Choroid plexus epithelial cell (primary cell): ENCODE measurements at regions not wholly inside any gene's neighbourhood (a gene's known extent, or its start where the extent isn't known, plus 50 kb on each side); places are given as distances from the start of the nearest gene placed in this dataset.
"Not testable (repeated sequence)": the region's sequence is repeated elsewhere in the genome, so short reads cannot be mapped to it uniquely, and the experiment has no call there.

ENCODE experiments used
- DNase-seq: peaks from one replicate; pipeline ENCODE4 v3.0.0-alpha.2; 2010; ENCODE audit warnings: low read depth
- H3K4me3 ChIP-seq: 2 replicates; pipeline ENCODE4 v1.5.1; 2011; ENCODE audit warnings: low read depth, mild to moderate bottlenecking, control low read depth, low read length, moderate library complexity
- TF ChIP-seq, protein P1 (sequence below): conservative IDR thresholded peaks from 2 replicates; pipeline ENCODE4 v1.5.1; 2011; ENCODE audit warnings: low read depth, mild to moderate bottlenecking, control low read depth, inconsistent platforms, low read length, moderate library complexity

DNA sequence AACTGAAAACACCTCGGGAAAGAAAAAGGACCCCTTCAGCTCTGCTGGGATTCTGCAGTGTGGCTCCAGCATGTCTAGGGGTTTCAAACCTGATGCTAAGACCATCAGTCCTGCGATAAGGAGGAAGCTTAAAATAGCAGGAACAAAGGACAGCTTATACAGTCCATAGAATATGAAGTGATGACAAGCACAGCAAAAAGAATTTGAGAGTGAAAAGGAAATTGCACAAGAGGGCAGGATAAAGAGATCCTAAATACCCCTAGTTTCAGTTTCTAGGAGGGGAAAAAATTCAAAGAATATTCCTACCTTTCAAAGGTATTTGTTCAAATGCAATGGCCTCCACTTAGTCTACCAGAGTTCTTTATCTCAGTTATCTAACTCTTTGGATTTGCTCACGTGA, 171.4 kb downstream of the TGFB2 start:
- DNase-seq = peak; percentile 64
- no peak overlapping the region for H3K4me3 ChIP-seq
- TF ChIP-seq, protein P1, sequence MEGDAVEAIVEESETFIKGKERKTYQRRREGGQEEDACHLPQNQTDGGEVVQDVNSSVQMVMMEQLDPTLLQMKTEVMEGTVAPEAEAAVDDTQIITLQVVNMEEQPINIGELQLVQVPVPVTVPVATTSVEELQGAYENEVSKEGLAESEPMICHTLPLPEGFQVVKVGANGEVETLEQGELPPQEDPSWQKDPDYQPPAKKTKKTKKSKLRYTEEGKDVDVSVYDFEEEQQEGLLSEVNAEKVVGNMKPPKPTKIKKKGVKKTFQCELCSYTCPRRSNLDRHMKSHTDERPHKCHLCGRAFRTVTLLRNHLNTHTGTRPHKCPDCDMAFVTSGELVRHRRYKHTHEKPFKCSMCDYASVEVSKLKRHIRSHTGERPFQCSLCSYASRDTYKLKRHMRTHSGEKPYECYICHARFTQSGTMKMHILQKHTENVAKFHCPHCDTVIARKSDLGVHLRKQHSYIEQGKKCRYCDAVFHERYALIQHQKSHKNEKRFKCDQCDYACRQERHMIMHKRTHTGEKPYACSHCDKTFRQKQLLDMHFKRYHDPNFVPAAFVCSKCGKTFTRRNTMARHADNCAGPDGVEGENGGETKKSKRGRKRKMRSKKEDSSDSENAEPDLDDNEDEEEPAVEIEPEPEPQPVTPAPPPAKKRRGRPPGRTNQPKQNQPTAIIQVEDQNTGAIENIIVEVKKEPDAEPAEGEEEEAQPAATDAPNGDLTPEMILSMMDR = no peak

DNA sequence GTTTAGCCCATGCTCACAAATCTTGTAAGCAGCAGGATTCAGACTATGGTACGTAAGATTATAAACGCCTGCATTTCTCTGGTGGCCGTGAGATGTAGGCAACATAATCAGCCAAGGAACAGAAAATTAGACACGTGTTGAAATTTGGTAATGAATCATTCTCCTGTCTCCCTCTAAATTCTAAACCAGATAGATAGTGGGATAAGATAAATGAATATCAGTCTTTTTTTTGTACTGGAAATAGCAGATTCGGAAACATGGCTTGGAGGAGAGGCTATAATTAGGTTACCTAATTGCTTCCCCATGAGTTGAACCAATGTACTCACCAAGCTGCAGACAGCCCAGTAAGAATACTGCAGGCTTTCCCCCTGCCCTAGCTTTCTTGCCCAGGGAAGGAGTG, 172.3 kb downstream of the TGFB2 start:
- no peak overlapping the region for H3K4me3 ChIP-seq
- TF ChIP-seq, protein P1 = no peak
- DNase-seq = no peak

DNA sequence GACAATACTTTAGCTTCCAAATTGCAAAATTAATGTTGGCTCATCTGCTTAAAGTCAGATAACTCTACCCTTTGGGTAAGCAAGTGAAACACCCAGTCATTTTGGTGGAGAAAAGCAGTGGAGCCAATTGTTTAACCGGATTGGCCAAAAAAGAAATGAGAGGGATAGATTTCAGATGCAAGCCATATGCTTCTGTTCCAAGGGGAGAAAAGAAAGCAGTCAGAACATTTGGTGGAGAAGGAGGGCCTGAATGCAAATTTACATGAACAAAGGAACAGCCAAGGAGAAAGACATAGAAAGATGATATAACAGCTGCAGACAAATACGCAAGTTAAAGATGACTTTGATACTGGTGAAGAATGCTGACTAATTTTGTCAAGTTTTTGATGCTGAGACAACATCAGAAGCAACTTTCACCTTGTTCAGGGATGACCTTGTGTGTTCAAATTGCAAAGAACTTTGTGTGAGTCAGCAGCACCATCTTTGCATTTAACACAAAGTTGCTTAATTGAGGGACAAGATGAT, 173.1 kb downstream of the TGFB2 start:
- TF ChIP-seq, protein P1 = no peak
- H3K4me3 ChIP-seq = no peak overlapping the region
- DNase-seq = no peak

DNA sequence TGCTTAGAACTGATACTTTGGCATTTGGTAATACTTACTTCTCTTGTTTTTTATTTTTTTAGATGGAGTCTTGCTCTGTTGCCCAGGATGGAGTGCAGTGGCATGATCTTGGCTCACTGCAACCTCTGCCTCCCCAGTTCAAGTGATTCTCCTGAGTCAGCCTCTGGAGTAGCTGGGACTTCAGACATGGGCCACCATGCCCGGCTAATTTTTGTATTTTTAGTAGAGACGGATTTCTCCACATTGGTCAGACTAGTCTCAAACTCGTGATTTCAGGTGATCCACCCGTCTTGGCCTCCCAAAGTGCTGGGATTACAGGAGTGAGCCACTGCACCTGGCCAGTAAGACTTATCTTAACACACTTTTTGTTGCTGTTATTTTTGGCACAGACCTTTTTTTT, 175.5 kb downstream of the TGFB2 start:
- not testable (repeated sequence) for H3K4me3 ChIP-seq, DNase-seq

DNA sequence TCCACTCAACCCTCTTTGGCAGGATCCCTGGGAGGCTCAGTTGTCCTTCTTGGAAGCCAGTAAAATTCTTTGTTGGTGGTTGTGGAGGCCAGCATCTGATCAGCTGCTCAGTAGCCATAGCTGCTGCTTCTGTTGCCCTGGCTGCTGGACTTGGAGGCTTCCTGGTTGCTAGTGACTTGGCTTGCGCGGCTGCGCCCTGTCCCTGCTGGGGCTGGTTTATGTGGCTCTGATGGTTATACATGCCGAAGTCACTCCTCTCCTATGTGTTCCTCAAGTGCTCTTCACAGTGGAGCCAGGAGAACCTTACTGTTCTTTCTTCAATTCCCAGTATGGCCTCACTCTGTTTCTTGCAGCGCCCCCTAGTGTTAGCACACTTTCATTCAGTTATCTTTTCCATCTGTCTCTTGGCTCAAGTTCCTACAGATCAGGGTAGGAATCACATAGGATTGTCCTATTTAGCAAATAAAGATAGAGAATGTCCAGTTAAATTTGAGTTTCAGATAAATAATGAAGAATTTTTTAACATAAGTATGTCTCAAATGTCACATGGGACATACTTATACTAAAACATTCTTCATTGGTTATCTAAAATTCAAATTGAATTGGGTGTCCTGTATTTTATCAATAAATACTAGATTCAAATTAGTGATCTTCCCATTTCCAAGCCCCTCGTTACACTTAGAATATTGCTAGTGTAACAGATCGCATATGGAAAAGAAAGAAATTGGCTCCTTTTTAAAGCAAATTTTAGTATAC, 176.5 kb downstream of the TGFB2 start:
- TF ChIP-seq, protein P1 = peak; percentile 63
- DNase-seq = peak; percentile 63
- H3K4me3 ChIP-seq = no peak overlapping the region

DNA sequence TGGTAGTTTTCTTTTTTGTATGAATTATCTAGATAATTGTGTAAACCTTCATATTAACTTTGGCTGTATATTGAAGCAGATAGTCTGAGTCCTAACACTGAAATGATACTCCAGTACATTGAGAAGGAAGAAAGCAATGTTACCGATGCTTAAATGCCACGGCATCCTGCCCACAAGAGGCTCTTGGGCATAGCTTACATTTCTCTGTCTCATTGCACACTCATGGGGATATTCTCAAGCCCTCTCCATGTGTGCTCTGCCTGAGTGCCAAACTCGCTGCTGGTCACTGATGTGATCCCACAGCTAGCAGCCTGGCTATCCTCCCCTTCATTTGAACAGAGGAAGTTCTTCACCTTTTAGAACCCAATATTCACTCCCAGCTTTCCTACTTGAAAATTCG, 179.4 kb downstream of the TGFB2 start:
- no peak overlapping the region for H3K4me3 ChIP-seq
- TF ChIP-seq, protein P1 = no peak
- no peak for DNase-seq

DNA sequence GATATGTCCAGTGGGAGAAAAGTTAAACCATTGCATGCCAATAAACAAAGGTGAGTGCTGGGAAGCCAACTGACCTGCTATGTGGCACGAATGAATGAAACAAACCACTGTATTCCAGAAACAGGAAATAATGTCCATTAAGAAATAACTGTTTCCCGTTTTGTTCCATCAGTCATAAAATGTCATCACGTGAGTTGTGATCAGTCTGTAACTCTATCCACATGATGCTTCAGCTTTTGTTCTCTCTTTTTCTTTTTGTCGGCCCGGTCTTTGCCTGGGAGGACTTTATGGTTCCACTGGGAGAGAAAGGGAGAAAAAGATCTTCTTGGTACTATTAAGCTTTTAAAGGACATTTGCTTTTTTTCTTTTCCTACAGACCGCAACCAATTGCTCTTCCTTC, 179.9 kb downstream of the TGFB2 start:
- TF ChIP-seq, protein P1 = no peak
- H3K4me3 ChIP-seq = no peak overlapping the region
- DNase-seq = no peak
